SKM-1 treated with dmso at 0.1 percent for 144 hours (cell line): ENCODE measurements at regions not wholly inside any gene's neighbourhood (a gene's known extent, or its start where the extent isn't known, plus 50 kb on each side); places are given as distances from the start of the nearest gene placed in this dataset.
"Not testable (repeated sequence)": the region's sequence is repeated elsewhere in the genome, so short reads cannot be mapped to it uniquely, and the experiment has no call there.

Experiments used
- DNase-seq: peaks from one replicate; lab custom pipeline; 2025; ENCODE audit not compliant: unreplicated experiment; lab: John Stamatoyannopoulos, UW

- not testable (repeated sequence) for DNase-seq
Observed at GRCh38 chr21:25531538-25532250, 75.6 kb downstream of the MRPL39 start.

DNA sequence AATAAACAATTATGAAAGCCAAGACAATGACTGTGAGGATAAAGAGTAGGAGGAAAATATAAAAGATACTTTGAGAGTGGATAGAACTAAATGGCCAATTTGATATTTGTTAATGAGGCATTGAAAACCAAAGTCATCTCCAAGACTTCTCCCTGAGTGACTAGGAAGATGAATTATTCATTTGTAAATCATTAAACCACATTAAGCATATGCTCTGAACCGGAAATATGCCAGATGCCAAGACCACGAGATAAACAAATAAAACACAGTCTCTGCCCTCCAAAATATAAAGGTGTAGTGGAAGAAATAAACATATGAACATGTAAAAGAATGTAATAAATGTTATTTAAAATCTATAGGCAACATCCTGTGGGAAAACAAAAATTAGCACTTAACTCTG, 78.8 kb downstream of the MRPL39 start:
- DNase-seq, result no peak

DNA sequence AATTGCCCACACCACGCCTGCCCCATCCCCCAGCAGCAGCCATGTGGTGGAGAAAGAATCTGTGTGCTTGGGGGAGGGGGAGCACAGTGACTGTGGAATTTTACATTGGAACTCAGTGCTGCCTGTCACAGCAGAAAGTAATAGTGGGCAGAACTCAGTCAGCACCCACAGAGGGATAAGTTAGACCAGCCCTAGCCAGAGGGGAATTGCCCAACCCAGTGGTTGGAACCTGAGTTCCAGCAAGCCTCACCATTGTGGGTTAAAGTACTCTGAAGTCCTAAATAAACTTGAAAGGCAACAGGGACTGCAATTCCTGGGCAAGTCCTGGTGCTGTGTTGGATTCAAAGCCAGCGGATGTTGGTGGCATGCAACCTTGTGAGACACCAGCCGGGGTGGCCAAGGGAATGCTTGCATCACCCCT, 88.8 kb downstream of the MRPL39 start:
- no peak for DNase-seq

DNA sequence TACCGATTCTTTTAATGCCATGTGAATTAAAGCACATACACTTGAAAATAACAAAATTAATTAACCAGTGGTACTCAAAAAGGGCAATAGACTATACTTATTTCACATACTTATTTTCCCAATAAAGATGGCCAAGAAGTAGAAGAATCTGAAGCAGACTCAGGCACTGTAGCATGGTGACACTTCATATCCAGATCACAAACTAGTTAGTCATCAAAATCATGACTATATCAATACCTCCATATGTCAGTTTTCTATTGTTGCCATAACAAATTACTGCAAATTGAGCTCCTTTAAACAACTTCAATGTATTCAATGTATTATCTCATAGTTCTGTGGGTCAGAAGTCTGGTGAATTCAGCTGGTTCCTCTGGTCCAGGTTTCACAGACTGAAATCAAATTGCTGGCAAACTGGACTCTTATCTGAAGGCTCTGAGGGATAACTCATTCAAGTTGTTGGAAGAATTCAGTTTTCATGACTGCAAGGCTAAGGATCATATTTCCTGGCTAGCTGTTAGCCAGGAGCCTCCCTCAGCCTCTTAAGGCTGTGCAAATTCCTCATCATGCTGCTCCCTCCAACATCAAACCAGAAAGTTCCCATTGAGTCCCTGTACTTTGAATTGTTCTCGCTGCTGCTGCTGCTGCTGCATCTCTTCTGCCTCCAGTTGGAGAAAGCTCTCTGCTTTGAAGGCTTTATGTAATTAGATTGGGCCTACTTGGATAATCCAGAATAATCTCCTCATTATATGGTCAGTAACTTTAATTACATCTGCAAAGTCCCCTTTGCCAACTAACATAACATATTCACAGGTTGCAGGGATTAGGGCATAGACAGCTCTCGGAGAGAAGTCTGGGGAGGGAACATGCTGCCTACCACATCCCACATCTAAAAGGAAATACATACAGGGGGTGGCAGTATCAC, 91.5 kb downstream of the MRPL39 start:
- no peak for DNase-seq

- DNase-seq, result no peak
Observed at GRCh38 chr21:25513810-25514209, 93.5 kb downstream of the MRPL39 start.

- DNase-seq, result no peak
Observed at GRCh38 chr21:25512095-25513081, 94.9 kb downstream of the MRPL39 start.

DNA sequence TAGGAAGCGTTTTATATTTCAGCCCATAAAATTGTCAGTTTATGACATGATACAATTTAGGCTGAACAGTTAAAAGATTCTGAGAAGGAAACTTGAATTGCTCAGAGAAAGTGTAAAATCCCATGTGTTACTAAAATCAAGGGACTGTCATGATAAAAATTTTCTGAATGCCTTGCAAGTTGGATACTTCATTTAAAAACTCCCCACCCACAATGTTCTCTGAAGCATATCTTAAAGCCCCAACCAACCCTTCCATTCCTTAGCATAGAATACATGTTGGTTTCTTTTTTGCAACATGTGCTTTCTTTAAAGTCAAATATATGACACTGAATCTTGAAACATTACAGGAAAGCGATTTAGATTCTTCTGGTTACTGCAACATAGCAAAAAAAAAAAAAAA, 97.4 kb downstream of the MRPL39 start:
- no peak for DNase-seq

DNA sequence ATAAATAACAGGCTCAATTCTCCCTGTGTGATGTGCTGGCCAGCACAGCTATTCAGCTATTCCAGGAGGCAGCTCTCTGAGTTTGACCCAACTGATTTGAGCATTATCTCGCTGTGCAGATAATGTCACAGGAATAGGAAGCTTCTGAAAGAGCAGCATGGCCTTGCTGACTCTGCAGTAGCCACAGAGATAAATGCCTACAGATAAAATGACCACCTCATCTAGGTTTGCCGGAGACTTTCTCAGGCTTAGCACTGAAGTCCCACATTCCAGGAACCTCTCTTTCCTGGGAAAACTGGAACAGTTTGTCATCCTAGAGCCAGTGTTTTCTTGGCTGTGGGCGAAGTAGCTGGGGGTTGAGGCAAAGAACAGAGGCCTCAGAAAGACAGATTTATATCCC, 98.9 kb downstream of the MRPL39 start:
- DNase-seq, result no peak

GRCh38 chr21:25507522-25507921, 99.8 kb downstream of the MRPL39 start:
- DNase-seq, result no peak

- no peak for DNase-seq
Observed at GRCh38 chr21:25506887-25507286, 100.4 kb downstream of the MRPL39 start.

DNA sequence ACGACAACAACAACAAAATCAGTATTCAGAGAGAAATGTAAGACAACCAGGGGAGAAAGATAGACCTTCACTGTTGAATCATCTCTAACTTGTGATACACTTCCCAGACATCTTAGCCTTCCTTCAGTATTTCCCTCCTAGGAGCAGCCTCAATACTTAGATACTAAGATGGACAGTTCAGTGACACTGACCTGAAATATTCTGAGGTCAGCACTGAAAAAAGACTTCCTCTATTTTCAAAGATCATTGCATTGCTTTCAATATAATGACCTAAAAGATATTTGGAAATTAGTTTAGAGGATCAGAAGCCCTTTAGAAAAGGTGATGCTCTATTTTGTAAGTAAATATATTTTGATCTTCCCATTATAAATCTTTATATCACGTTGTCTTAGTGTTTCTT, 101.0 kb downstream of the MRPL39 start:
- DNase-seq, result peak; percentile 7

DNA sequence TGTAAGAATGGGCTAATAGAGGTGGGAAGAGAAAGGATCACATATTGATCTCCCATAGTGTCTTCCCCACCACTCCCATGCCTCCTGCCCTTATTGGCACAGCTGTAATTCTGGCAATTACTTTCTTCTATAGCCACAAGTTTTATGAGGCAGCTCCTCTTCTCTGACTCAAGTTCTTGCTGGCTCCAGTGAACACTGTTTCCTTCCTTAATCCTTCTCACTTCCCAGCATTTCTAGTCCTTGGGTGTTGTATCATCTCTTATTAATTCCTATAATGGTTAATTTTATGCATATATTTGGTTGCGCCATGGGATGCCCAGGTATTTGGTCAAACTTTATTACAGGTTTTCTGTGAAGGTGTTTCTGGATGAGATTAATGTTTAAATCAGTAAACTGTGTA, 103.3 kb downstream of the MRPL39 start:
- no peak for DNase-seq

DNA sequence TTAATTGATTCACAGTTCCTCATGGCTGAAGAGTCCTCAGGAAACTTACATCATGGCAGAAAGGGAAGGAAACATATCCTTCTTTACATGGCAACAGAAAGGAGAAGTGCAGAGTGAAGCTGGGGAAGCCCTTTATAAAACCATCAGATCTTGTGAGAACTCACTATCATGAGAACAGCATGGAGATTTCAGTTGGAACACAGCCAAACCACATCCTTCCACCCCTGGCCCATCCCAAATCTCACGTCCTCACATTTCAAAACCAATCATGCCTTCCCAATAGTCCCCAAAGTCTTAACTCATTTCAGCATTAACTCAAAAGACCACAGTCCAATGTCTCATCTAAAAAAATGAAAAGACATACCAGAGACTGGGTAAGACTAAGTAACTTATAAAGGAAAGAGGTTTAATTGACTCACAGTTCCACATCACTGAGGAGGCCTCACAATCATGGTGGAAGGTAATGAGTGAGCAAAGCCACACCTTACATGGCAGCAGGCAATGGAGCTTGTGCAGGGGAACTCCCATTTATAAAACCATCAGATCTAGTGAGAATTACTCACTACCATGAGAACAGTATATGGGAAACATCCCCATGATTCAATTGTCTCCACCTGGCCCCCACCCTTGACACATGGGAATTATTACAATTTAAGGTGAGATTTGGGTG, 105.2 kb downstream of the MRPL39 start:
- peak; percentile 86 for DNase-seq

- no peak for DNase-seq
Observed at GRCh38 chr21:25501462-25501861, 105.8 kb downstream of the MRPL39 start.

GRCh38 chr21:25500598-25500997, 106.7 kb downstream of the MRPL39 start:
- DNase-seq, result no peak

- no peak for DNase-seq
Observed at GRCh38 chr21:25496825-25497482, 110.3 kb downstream of the MRPL39 start.

GRCh38 chr21:25494804-25495203, 112.5 kb downstream of the MRPL39 start:
- DNase-seq, result no peak

DNA sequence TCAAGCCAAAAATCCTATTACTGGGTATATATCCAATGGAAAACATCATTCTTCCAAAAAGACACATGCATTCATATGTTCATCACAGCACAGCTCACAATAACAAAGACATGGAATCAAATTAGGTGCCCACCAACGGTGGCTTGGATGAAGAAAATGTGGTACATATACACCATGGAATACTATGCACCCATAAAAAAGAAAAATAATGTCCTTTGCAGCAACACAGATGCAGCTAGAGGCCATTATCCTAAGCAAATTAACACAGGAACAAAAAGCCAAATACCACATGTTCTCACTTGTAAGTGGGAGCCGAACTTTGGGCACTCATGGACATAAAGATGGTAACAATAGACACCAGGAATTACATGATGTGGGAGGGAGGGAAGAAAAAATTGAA, 113.6 kb downstream of the MRPL39 start:
- no peak for DNase-seq

DNA sequence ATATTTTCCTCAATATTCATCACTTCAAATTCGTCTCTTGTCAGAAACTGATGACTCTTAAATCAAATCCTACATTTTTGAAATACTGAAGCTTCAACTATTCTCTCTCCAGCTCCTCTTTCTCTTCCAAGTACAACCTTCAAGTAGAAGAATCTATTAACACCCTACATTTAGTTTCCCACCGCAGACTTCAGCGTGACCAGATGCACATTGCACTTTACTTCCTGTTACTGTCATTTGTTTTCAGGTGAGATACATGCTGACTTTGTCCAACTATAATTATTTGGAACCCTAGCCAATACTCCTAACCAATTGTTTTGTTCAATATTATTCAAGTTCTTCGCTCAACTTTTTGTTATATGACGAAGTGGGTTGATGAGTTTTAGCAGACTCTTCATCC, 116.0 kb downstream of the MRPL39 start:
- no peak for DNase-seq

DNA sequence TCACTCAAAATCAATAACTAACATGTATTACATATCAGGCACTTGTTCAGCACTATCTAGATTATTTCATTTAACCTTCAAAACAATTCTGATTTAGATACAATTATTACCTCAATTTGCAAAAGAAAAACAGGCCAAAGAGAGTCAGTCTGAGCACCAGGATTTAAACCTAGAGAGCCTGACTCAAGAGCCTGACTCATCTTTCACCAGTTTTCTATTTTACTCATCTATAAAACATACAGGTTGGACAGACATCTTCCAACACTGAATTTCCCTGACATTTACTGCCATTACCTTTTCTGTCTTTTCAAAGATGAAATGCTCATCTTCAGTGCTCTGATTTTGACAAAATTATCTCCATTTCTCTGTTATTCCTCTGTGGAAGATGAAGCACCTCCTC, 116.5 kb downstream of the MRPL39 start:
- no peak for DNase-seq
